Mucosa of descending colon (tissue), 3 donors: ENCODE measurements at regions not wholly inside any gene's neighbourhood (a gene's known extent, or its start where the extent isn't known, plus 50 kb on each side); places are given as distances from the start of the nearest gene placed in this dataset.

Source experiments
- ATAC-seq: fragments of 200-7000 bp; cut with Tn5 transposase; one replicate; pipeline ENCODE4 v1.9.1; 2020; ENCODE audit warnings: mild to moderate bottlenecking, moderate library complexity
- DNase-seq, 3 donors: peaks; one replicate each; pipeline ENCODE4 v3.0.0-alpha.2; 2020
- H3K36me3 ChIP-seq: fragments of 200-600 bp; one replicate; pipeline ENCODE4 v1.8.0; 2021; ENCODE audit warnings: low read depth, mild to moderate bottlenecking
- H3K4me1 ChIP-seq: fragments of 200-600 bp; one replicate; pipeline ENCODE4 v1.8.0; 2021; ENCODE audit warnings: low read depth, mild to moderate bottlenecking
- H3K4me3 ChIP-seq: fragments of 200-600 bp; one replicate; pipeline ENCODE4 v1.8.0; 2021; ENCODE audit warnings: mild to moderate bottlenecking
- H3K9me3 ChIP-seq: fragments of 200-600 bp; one replicate; pipeline ENCODE4 v1.8.0; 2021; ENCODE audit warnings: mild to moderate bottlenecking
- intact Hi-C, 2 donors: fragments of 100-400 bp; cut with DNase I in 1 of 2; cut with micrococcal nuclease in 1 of 2; formaldehyde crosslinking; loops; one replicate each; pipeline versions ENCODE4 v1.11.0 to v1.11.1; 2022; cut with DNase I, micrococcal nuclease
- TF ChIP-seq, protein P1 (sequence below): fragments of 200-600 bp; IDR thresholded peaks from one replicate; pipeline ENCODE4 v1.8.0; 2022; ENCODE audit warnings: antibody characterized with exemption, mild to moderate bottlenecking
- donor health status: DM: no; HTN: no; CAD: no; lungs with moderate emphysema.
- donor health status: DM: no; HTN: no; CAD: no.
- donor health status: DM: no; HTN: yes; CAD: no.

DNA sequence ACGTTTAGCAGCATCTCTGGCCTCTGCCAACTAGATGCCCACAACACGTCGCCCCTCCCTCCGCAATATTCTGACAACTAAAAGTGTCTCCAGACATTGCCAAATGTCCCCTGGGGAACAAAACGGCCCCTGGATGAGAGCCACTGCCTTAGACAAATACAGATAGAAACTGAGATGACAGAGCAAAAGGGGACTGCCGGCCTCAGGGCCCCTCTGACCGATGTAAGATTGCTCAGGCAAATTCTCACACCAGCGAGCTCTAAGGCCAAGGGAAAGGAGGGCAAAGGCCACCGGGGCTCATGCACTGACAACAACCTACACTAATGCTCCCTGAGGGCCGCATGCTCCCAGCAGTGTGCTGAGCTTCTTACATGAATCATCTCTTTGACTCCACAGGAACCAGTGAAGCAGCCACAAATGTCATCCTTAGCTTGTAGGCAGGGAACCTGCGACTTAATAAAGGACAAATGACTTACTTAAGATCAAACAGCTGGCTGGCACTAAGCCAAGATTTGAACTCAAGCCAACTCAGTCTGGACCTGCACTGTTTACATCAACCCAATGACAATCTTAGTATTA is 228.5 kb downstream of the TTC32 start:
- Histone ChIP-seq H3K4me1 (no peaks in the 10 kb centered on the region), H3K4me3 (no peak overlapping the region), H3K9me3 (no peaks in the 10 kb centered on the region), H3K36me3 (no peaks in the 10 kb centered on the region)
- intact Hi-C loops: no loop called here
- TF ChIP-seq, protein P1, sequence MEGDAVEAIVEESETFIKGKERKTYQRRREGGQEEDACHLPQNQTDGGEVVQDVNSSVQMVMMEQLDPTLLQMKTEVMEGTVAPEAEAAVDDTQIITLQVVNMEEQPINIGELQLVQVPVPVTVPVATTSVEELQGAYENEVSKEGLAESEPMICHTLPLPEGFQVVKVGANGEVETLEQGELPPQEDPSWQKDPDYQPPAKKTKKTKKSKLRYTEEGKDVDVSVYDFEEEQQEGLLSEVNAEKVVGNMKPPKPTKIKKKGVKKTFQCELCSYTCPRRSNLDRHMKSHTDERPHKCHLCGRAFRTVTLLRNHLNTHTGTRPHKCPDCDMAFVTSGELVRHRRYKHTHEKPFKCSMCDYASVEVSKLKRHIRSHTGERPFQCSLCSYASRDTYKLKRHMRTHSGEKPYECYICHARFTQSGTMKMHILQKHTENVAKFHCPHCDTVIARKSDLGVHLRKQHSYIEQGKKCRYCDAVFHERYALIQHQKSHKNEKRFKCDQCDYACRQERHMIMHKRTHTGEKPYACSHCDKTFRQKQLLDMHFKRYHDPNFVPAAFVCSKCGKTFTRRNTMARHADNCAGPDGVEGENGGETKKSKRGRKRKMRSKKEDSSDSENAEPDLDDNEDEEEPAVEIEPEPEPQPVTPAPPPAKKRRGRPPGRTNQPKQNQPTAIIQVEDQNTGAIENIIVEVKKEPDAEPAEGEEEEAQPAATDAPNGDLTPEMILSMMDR: no peak
- ATAC-seq (no peak), DNase-seq (no peak)

DNA sequence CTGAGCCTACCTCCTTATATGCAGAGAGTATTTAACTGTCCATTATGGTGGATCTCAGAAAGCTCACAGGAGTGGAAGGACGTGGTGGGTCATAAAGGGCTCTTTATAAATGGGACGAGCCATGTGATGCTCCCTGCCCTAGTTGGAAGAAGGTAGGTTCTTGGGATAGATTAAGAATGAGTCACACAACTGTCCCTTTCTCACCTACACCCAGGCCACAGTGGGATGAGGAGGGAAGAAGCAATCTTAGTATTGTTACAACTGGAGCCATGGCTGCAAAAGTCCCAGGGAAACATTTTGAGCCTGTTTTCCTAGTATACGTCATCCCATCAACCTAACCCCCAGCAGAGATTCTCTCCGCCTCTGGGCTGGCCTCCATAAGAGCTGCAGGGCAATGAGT is 229.9 kb downstream of the TTC32 start:
- no peak for ATAC-seq
- Histone ChIP-seq H3K9me3 (no peaks in the 10 kb centered on the region), H3K36me3 (no peaks in the 10 kb centered on the region), H3K4me1 (no peaks in the 10 kb centered on the region), H3K4me3 (no peak overlapping the region)
- TF ChIP-seq, protein P1: no peak
- intact Hi-C loops: no loop called here
- no peak for DNase-seq

DNA sequence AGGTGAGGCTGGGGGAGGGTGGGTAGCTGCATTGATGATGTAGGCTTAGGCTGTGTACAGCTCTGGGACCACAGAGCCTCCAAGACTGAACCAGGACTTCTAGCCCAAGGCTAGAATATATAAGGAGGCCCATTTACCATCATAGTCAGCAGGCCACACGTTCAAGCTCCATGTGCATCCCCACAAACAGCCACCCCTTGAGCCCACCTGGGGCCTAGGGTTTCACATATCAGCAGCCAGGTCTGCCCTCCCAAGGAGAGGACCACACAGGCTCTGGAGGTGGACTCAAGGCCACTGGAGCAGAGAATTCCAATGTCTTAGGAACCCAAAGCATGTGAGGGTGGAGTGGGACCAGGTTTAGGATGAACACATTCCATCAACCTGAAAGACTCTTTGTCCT is 230.5 kb downstream of the TTC32 start:
- Histone ChIP-seq H3K4me3 (no peak overlapping the region), H3K4me1 (no peaks in the 10 kb centered on the region), H3K36me3 (no peaks in the 10 kb centered on the region), H3K9me3 (no peaks in the 10 kb centered on the region)
- TF ChIP-seq, protein P1: no peak
- ATAC-seq (no peak), DNase-seq (no peak)
- intact Hi-C loops: no loop called here

DNA sequence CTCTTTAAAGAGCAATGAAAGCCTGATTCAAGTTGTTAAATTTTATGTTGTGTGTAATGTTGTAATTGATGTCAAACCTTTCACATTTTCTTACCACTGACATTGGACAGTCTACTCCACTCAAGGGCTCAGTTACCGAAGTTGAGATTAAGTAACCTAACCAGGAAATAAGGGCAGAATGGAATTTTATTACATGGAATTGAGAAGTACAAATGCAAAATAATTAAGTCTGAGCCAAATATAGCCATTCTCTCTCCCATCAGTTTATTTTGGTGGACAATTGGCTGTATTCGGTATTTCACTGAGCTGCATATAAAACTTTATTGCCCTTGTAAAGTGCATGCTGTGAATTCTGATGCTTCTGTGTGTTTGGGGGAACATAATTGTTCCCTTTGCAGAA is 231.5 kb downstream of the TTC32 start:
- H3K9me3 ChIP-seq: no peaks in the 10 kb centered on the region
- no peak overlapping the region for H3K4me3 ChIP-seq
- ATAC-seq (no peak), DNase-seq (no peak)
- TF ChIP-seq, protein P1: no peak
- intact Hi-C loops: no loop called here
- H3K36me3 ChIP-seq: no peaks in the 10 kb centered on the region
- H3K4me1 ChIP-seq: no peaks in the 10 kb centered on the region

DNA sequence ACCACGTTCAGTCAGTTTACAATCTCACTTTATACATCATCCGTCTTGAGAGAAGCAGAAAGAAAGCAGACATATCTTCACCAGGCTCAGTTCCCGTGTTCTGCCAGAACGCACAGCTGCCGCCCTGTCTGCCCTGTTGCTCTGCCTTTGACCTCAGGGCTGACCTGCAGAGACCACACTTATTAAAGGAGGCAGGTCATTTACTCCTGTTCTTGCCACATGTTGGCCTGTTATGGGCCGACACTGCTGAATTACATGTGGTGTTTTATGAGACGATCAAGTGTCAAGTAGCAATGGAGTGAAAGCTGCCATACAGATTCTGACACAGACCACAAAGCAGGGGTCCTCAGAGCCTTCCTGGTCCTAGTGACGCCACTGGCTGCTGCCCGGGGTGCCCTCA is 232.2 kb downstream of the TTC32 start:
- ATAC-seq (no peak), DNase-seq (no peak)
- Histone ChIP-seq H3K4me1 (no peaks in the 10 kb centered on the region), H3K9me3 (no peaks in the 10 kb centered on the region), H3K36me3 (no peaks in the 10 kb centered on the region), H3K4me3 (no peak overlapping the region)
- intact Hi-C loops: no loop called here
- TF ChIP-seq, protein P1: no peak

DNA sequence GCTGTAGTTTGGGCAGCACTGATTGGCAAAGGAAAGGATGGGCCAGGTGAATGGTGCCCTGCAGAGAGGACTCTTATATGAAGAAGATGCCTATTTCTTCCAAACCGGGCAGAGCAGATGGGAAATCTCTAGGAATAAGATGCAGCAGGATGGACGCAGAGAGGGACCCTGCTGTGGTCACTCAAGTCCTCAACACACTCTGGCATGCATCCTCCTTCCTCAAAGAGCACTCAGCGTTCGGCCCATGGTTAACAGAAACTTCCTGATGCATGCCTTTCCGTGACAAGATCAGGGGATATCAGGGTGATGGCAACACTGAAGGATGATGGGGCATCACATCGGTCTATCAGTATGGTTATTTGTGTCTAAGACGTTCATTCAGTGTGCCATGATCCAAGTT is 232.7 kb downstream of the TTC32 start:
- Histone ChIP-seq H3K36me3 (no peaks in the 10 kb centered on the region), H3K4me1 (no peaks in the 10 kb centered on the region), H3K4me3 (no peak overlapping the region), H3K9me3 (no peaks in the 10 kb centered on the region)
- TF ChIP-seq, protein P1: no peak
- intact Hi-C loops: no loop called here
- DNase-seq: no peak
- no peak for ATAC-seq
